Ishikawa (cell line): ENCODE measurements at regions not wholly inside any gene's neighbourhood (a gene's known extent, or its start where the extent isn't known, plus 50 kb on each side); places are given as distances from the start of the nearest gene placed in this dataset.

ENCODE experiments used
- CEBPB ChIP-seq: IDR thresholded peaks from 2 replicates; pipeline ENCODE4 v1.6.1; 2012
- CREB1 ChIP-seq: IDR thresholded peaks from 2 replicates; pipeline ENCODE4 v1.6.1; 2012; ENCODE audit warnings: low read depth
- EGR1 ChIP-seq: IDR thresholded peaks from 2 replicates; pipeline ENCODE4 v1.6.1; 2012
- EP300 ChIP-seq: IDR thresholded peaks from 2 replicates; pipeline ENCODE4 v1.6.1; 2012; ENCODE audit warnings: borderline replicate concordance
- FOXM1 ChIP-seq: IDR thresholded peaks from 2 replicates; pipeline ENCODE4 v1.6.1; 2012; ENCODE audit warnings: low read depth, borderline replicate concordance
- MAX ChIP-seq: IDR thresholded peaks from 2 replicates; pipeline ENCODE4 v1.6.1; 2012
- NFIC ChIP-seq: IDR thresholded peaks from 2 replicates; pipeline ENCODE4 v1.6.1; 2012
- RAD21 ChIP-seq: IDR thresholded peaks from 2 replicates; pipeline ENCODE4 v1.6.1; 2012; ENCODE audit warnings: low read depth
- REST ChIP-seq: IDR thresholded peaks from 2 replicates; pipeline ENCODE4 v1.6.1; 2012; ENCODE audit warnings: low read depth, mild to moderate bottlenecking
- TAF1 ChIP-seq: IDR thresholded peaks from 2 replicates; pipeline ENCODE4 v1.6.1; 2012; ENCODE audit warnings: low read depth, mild to moderate bottlenecking
- TCF12 ChIP-seq: IDR thresholded peaks from 2 replicates; pipeline ENCODE4 v1.6.1; 2012; ENCODE audit warnings: low read depth
- TEAD4 ChIP-seq: IDR thresholded peaks from 2 replicates; pipeline ENCODE4 v1.6.1; 2012
- USF1 ChIP-seq: IDR thresholded peaks from 2 replicates; pipeline ENCODE4 v1.6.1; 2012
- YY1 ChIP-seq: IDR thresholded peaks from 2 replicates; pipeline ENCODE4 v1.6.1; 2012; ENCODE audit warnings: low read depth
- ZBTB7A ChIP-seq: IDR thresholded peaks from 2 replicates; pipeline ENCODE4 v1.6.1; 2012; ENCODE audit warnings: low read depth

GRCh38 chr1:184260382-184260781 is 126.4 kb upstream of the C1orf21 start:
- TF ChIP-seq TAF1 (no peak), USF1 (no peak), ZBTB7A (no peak), FOXM1 (no peak), TCF12 (no peak), REST (no peak), YY1 (no peak), CREB1 (no peak), RAD21 (no peak)

- TF ChIP-seq EP300 = no peak
- TF ChIP-seq ZBTB7A = no peak
- TF ChIP-seq USF1 = no peak
- no peak for TF ChIP-seq NFIC
- TF ChIP-seq RAD21 = no peak
- no peak for TF ChIP-seq TAF1
- TF ChIP-seq EGR1 = no peak
- no peak for TF ChIP-seq CREB1
- TF ChIP-seq CEBPB = no peak
- no peak for TF ChIP-seq FOXM1
- no peak for TF ChIP-seq REST
- no peak for TF ChIP-seq TCF12
- no peak for TF ChIP-seq TEAD4
- no peak for TF ChIP-seq YY1
- TF ChIP-seq MAX = no peak
Observed at GRCh38 chr1:184262109-184262508, 124.7 kb upstream of the C1orf21 start.

GRCh38 chr1:184267747-184268146 is 119.1 kb upstream of the C1orf21 start:
- TF ChIP-seq TEAD4 (no peak), YY1 (no peak), TAF1 (no peak), FOXM1 (no peak), EP300 (no peak), ZBTB7A (no peak), CREB1 (no peak)

GRCh38 chr1:184270556-184270955 is 116.3 kb upstream of the C1orf21 start:
- no peak for TF ChIP-seq CEBPB
- TF ChIP-seq EGR1 = no peak
- TF ChIP-seq MAX = no peak
- no peak for TF ChIP-seq TCF12
- TF ChIP-seq RAD21 = no peak

GRCh38 chr1:184272175-184272866 is 114.5 kb upstream of the C1orf21 start:
- TF ChIP-seq EP300 (no peak), USF1 (no peak), YY1 (no peak), MAX (no peak), CREB1 (no peak), RAD21 (no peak), ZBTB7A (no peak), NFIC (no peak), EGR1 (no peak), TAF1 (no peak), TCF12 (no peak), TEAD4 (no peak)

- TF ChIP-seq REST (no peak), CEBPB (no peak), EP300 (no peak), RAD21 (no peak), YY1 (no peak), EGR1 (no peak), TCF12 (no peak), MAX (no peak), CREB1 (no peak), NFIC (no peak), TAF1 (no peak), ZBTB7A (no peak), TEAD4 (no peak), FOXM1 (no peak), USF1 (no peak)
Observed at GRCh38 chr1:184276416-184276815, 110.4 kb upstream of the C1orf21 start.
